Endothelial cell of umbilical vein (primary cell): ENCODE measurements at regions not wholly inside any gene's neighbourhood (a gene's known extent, or its start where the extent isn't known, plus 50 kb on each side); places are given as distances from the start of the nearest gene placed in this dataset.

Experiments used
- BruUV-seq: library from RNA; stranded (reverse); fragments of 400-500 nt; replicated peaks from 2 replicates; lab custom pipeline; 2021; lab: Mats Ljungman, UMichigan
- CTCF ChIA-PET: fragments of 300-600, 350-600 bp; sonication (Branson Sonifier 250); formaldehyde crosslinking; loops from one replicate; lab custom pipeline; 2021; ENCODE audit warnings: antibody characterized with exemption, inconsistent platforms; lab: Charles Lee
- POLR2A ChIA-PET: fragments of 300-600, 350-600 bp; sonication (Branson Sonifier 250); formaldehyde crosslinking; loops from one replicate; lab custom pipeline; 2021; ENCODE audit warnings: antibody characterized with exemption, inconsistent platforms; lab: Charles Lee
- DNase-seq: peaks from one replicate; pipeline ENCODE4 v3.0.0-alpha.2; 2011; ENCODE audit warnings: low read depth, low spot score
- FAIRE-seq: peaks from 2 replicates; lab custom pipeline; 2011; peaks lifted over from hg19 to GRCh38; lab: Jason Lieb, UNC
- H2AFZ ChIP-seq: 2 replicates; pipeline ENCODE4 v1.6.0; 2012; ENCODE audit warnings: low read depth, low read length, control low read depth, inconsistent platforms
- H3K27ac ChIP-seq: 2 replicates; pipeline ENCODE4 v1.5.1; 2011; ENCODE audit warnings: low read depth, mild to moderate bottlenecking, control low read depth, low read length, moderate library complexity; ENCODE audit not compliant: insufficient read depth
- H3K27me3 ChIP-seq, 2 experiments: 2 replicates each; pipeline versions ENCODE4 v1.6.0 to v1.6.1; 2011; ENCODE audit warnings: low read length in 2 of 2, mixed read lengths in 1 of 2; ENCODE audit not compliant: control insufficient read depth in 2 of 2, insufficient read depth in 2 of 2
- H3K36me3 ChIP-seq, 2 experiments: 2 replicates in 1 of 2; 3 replicates in 1 of 2; pipeline ENCODE4 v1.5.1; 2011; ENCODE audit warnings: low read length in 2 of 2, mild to moderate bottlenecking in 1 of 2, moderate library complexity in 1 of 2; ENCODE audit not compliant: control insufficient read depth in 2 of 2, insufficient read depth in 2 of 2; ENCODE audit errors: extremely low read depth in 1 of 2
- H3K4me1 ChIP-seq: 3 replicates; pipeline ENCODE4 v1.5.1; 2011; ENCODE audit warnings: mild to moderate bottlenecking, low read length; ENCODE audit not compliant: control insufficient read depth, insufficient read depth; ENCODE audit errors: extremely low read depth
- H3K4me2 ChIP-seq: 2 replicates; pipeline ENCODE4 v1.6.1; 2011; ENCODE audit warnings: low read length, control low read depth, mixed read lengths; ENCODE audit not compliant: insufficient read depth
- H3K4me3 ChIP-seq, 3 experiments: fragments of 200-600 bp in 1 of 3; sonication (generic), shearing (Covaris generic) in 1 of 3; replicated peaks in 1 of 3; 2 replicates each; pipeline ENCODE4 v1.5.1; 2011 to 2016; ENCODE audit warnings: control low read depth in 3 of 3, low read length in 3 of 3, mild to moderate bottlenecking in 2 of 3, inconsistent platforms in 1 of 3, low read depth in 1 of 3, moderate library complexity in 1 of 3; ENCODE audit not compliant: insufficient read depth in 1 of 3
- H3K79me2 ChIP-seq: 2 replicates; pipeline ENCODE4 v1.6.0; 2012; ENCODE audit warnings: low read length, inconsistent platforms; ENCODE audit not compliant: control insufficient read depth, insufficient read depth
- H3K9ac ChIP-seq: replicated peaks from 2 replicates; pipeline ENCODE3; 2011; ENCODE audit warnings: low read length, control low read depth; ENCODE audit not compliant: insufficient read depth; ENCODE audit errors: extremely low read depth
- H3K9me1 ChIP-seq: replicated peaks from 3 replicates; pipeline ENCODE4 v1.6.0; 2011; ENCODE audit warnings: mild to moderate bottlenecking, low read length; ENCODE audit not compliant: control insufficient read depth, insufficient read depth; ENCODE audit errors: extremely low read depth
- H3K9me3 ChIP-seq: replicated peaks from 2 replicates; pipeline ENCODE4 v1.5.1; 2012; ENCODE audit warnings: low read length, inconsistent platforms; ENCODE audit not compliant: control insufficient read depth, insufficient read depth
- H4K20me1 ChIP-seq: replicated peaks from 2 replicates; pipeline ENCODE3; 2011; ENCODE audit warnings: mild to moderate bottlenecking, low read length; ENCODE audit not compliant: control insufficient read depth, insufficient read depth; ENCODE audit errors: extremely low read depth
- CTCF ChIP-seq, 2 donors: IDR thresholded peaks; 1 replicate in 1 of 2; 2 replicates in 1 of 2; pipeline ENCODE4 v1.5.1; 2011; ENCODE audit warnings: low read length in 2 of 2, mild to moderate bottlenecking in 2 of 2, moderate library complexity in 2 of 2, control low read depth in 1 of 2, inconsistent platforms in 1 of 2, low read depth in 1 of 2; ENCODE audit not compliant: insufficient read depth in 1 of 2; ENCODE audit errors: extremely low read depth in 1 of 2
- EZH2 ChIP-seq: IDR thresholded peaks from 2 replicates; pipeline ENCODE4 v1.6.1; 2012; ENCODE audit warnings: borderline replicate concordance, low read depth, mild to moderate bottlenecking, moderate library complexity, low read length, inconsistent platforms; ENCODE audit not compliant: severe bottlenecking
- FOS ChIP-seq: IDR thresholded peaks from 2 replicates; pipeline ENCODE4 v1.6.1; 2011; ENCODE audit warnings: mild to moderate bottlenecking, low read length, moderate library complexity, borderline replicate concordance; ENCODE audit not compliant: insufficient read depth
- GATA2 ChIP-seq: IDR thresholded peaks from 2 replicates; pipeline ENCODE4 v1.7.0; 2011; ENCODE audit warnings: low read depth, mild to moderate bottlenecking, moderate library complexity, mixed read lengths, low read length; ENCODE audit not compliant: insufficient read length, insufficient read depth
- JUN ChIP-seq: IDR thresholded peaks from 2 replicates; pipeline ENCODE4 v1.6.1; 2011; ENCODE audit warnings: borderline replicate concordance, low read depth; ENCODE audit not compliant: insufficient read length, insufficient read depth
- MAX ChIP-seq: IDR thresholded peaks from 2 replicates; pipeline ENCODE4 v1.6.1; 2011; ENCODE audit not compliant: insufficient read depth, insufficient read length
- MYC ChIP-seq: IDR thresholded peaks from one replicate; pipeline ENCODE4 v1.6.1; 2011; ENCODE audit warnings: mild to moderate bottlenecking, low read depth, low read length
- POLR2A ChIP-seq: IDR thresholded peaks from 2 replicates; pipeline ENCODE4 v1.6.1; 2012; ENCODE audit warnings: low read depth, mild to moderate bottlenecking, control low read depth, low read length
- POLR2AphosphoS5 ChIP-seq: IDR thresholded peaks from 2 replicates; pipeline ENCODE4 v1.6.1; 2012; ENCODE audit warnings: low read depth, mild to moderate bottlenecking, control low read depth, low read length, moderate library complexity; ENCODE audit not compliant: insufficient read depth
- dilution Hi-C: fragments of 300-500 bp; cut with MboI; formaldehyde crosslinking; loops from one replicate; pipeline ENCODE4 v1.15.0; 2019; ENCODE audit warnings: low sequenced_read_pairs; ENCODE audit not compliant: extremely low pct_ligation_motif_present
- intact Hi-C: fragments of 100-400 bp; cut with micrococcal nuclease; formaldehyde crosslinking; loops from one replicate; pipeline ENCODE4 v1.10.0; 2022

GRCh38 chr5:130805036-130805435 is 360.0 kb downstream of the HINT1 start:
- dilution Hi-C loops: no loop called here
- POLR2A ChIA-PET: no interaction called here

More at GRCh38 chr5:130805036-130805435, 360.0 kb downstream of the HINT1 start:
- no peaks in the 10 kb centered on the region for H4K20me1 ChIP-seq
- FAIRE-seq: no peak
- no peaks in the 10 kb centered on the region for H3K4me1 ChIP-seq
- DNase-seq: no peak
- H3K27me3 ChIP-seq: no peaks in the 10 kb centered on the region
- no peak overlapping the region for H3K27ac ChIP-seq
- BruUV-seq: no TSS peak
- H3K9ac ChIP-seq: no peak overlapping the region
- no peaks in the 10 kb centered on the region for H3K9me3 ChIP-seq
- no peaks in the 10 kb centered on the region for H3K9me1 ChIP-seq
- no peak overlapping the region for H3K4me3 ChIP-seq
- no peaks in the 10 kb centered on the region for H3K36me3 ChIP-seq
- H3K4me2 ChIP-seq: no peak overlapping the region
- TF ChIP-seq MYC (no peak), FOS (no peak), GATA2 (no peak), POLR2A (no peak), POLR2AphosphoS5 (no peak), JUN (no peak), MAX (no peak), CTCF (IDR thresholded peaks at IDR 0.05; ENCODE audit: extremely low read depth in 1 of 2, insufficient read depth in 1 of 2, low read depth in 1 of 2, low read length in 2 of 2) (no peak), EZH2 (no peak)
- H3K79me2 ChIP-seq: no peaks in the 10 kb centered on the region
- no peak overlapping the region for H2AFZ ChIP-seq
- CTCF ChIA-PET: no interaction called here
- intact Hi-C loops: no loop called here
